Activated T-cell treated with anti-CD3 and anti-CD28 coated beads for 1 hour (primary cell): ENCODE measurements at regions not wholly inside any gene's neighbourhood (a gene's known extent, or its start where the extent isn't known, plus 50 kb on each side); places are given as distances from the start of the nearest gene placed in this dataset.

Experiments used
- DNase-seq: peaks from one replicate; pipeline ENCODE4 v3.0.0-alpha.2; 2020; ENCODE audit warnings: low read depth

GRCh38 chr17:34527908-34528470, 51.4 kb upstream of the TMEM132E start:
- no peak for DNase-seq

GRCh38 chr17:34527136-34527907, 52.1 kb upstream of the TMEM132E start:
- DNase-seq, result no peak

- no peak for DNase-seq
These were observed 53.7 kb upstream of the TMEM132E start for GRCh38 chr17:34525651-34526050.

GRCh38 chr17:34521955-34522354, 57.4 kb upstream of the TMEM132E start:
- no peak for DNase-seq

GRCh38 chr17:34519282-34519681, 60.1 kb upstream of the TMEM132E start:
- DNase-seq, result no peak

GRCh38 chr17:34517406-34517805, 62.0 kb upstream of the TMEM132E start:
- no peak for DNase-seq

GRCh38 chr17:34511931-34512330, 67.5 kb upstream of the TMEM132E start:
- no peak for DNase-seq

DNA sequence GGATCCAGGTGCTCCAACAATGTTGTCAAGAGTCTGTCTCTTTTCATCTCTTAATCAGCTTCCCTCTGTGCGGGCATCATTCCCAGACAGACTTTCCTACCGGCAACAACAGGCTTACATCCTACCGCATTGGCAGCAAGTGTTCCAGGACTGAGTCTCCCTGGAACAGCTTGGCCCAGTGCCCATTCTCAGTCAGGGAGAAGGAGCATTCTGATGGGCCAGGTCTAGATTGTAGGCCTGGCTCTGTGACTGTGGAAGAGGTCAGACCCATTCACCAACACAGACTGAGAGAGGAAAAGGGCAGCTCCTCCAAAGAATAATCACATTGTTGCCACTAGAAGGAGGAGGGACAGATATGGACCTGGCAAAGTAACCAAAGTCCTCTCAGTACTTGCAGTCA, 68.1 kb upstream of the TMEM132E start:
- DNase-seq, result no peak

DNA sequence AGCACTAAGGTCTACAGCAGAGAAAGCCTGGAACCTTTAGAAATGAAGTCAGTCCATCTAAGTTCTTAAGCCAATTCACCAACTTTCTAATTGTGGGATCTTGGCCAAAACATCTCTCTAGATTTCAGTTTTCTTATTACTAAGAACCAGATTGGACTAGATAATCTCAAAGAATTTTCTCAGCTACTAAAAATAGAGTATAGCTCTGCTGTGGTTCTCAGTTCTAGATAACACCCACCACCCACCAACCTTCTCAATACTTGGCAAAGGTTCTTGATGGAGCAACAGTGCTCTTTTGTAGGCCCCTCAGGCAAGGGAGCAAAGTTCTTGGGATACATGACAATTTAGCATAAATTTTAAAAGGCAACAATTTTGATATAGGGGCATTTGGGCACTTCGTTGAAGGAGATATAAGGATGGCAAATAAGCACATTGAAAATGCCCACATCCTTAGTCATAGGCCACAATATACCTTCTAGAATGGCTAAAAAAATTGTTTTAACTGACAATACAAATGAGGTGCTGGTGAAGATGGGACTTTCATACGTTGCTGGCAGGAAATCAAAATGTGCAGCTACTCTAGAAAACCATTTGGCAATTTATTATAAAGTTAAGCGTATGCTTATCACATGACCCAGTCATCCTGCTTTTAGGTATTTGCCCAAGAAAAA, 74.4 kb upstream of the TMEM132E start:
- no peak for DNase-seq

GRCh38 chr17:34503528-34504195, 75.7 kb upstream of the TMEM132E start:
- DNase-seq, result no peak

DNA sequence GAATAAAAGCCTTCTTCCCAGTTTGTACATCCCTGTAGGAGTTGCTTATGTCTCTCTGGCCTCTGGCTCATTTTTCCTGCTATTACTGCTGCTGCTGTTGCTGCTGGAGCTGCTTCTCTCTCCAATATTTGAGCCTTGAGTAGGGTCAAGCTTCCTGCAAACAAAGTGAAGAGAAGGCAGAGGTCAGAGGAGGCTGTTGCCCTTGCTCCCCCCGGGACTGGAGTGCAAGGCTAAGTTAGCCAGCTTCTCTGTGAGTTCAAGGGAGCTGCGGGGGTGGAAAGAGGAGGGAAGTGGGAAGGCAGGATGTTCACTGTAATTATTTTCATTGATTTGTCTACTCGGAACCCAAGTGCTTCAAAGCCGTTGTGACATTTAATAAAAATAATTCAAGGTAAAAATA, 77.0 kb upstream of the TMEM132E start:
- no peak for DNase-seq

GRCh38 chr17:34499576-34499975, 79.8 kb upstream of the TMEM132E start:
- DNase-seq, result no peak

DNA sequence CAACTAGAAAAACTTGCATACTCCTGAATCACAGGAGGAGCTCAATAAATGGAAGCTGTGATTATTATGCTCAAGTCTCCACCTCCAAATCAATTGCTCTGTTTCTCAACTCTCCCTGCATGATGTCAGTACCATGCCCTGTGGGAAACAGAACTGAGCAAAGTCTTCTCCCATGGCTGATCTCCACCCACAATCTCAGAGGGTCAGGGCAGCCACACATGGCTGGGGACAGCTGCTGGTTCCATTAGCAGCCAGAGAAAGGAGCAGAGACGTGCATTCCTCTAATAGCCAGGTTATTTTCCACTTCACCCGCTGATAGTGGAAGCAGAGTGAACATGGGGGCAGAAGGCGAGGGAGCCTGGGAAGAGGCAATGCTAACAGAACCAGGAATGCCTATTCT, 85.5 kb upstream of the TMEM132E start:
- DNase-seq, result no peak

GRCh38 chr17:34487626-34488025, 91.8 kb upstream of the TMEM132E start:
- DNase-seq, result no peak

GRCh38 chr17:34486761-34487160, 92.6 kb upstream of the TMEM132E start:
- no peak for DNase-seq

DNA sequence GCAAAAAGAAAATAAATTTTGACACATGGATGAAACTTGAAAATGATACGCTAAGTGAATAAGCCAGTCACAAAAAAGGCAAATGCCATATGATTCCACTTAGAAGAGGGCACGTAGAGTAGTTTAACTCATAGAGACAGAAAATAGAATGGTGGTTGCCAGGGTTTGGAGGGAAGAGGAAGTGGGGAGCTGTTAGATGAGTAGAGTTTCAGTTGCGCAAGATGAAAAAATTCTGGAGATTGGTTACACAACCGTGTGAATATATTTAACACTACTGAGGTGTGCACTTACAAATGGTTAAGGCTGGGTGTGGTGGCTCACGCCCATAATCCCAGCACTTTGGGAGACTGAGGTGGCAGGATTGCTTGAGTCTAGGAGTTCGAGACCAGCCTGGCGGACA, 93.4 kb upstream of the TMEM132E start:
- DNase-seq, result no peak

DNA sequence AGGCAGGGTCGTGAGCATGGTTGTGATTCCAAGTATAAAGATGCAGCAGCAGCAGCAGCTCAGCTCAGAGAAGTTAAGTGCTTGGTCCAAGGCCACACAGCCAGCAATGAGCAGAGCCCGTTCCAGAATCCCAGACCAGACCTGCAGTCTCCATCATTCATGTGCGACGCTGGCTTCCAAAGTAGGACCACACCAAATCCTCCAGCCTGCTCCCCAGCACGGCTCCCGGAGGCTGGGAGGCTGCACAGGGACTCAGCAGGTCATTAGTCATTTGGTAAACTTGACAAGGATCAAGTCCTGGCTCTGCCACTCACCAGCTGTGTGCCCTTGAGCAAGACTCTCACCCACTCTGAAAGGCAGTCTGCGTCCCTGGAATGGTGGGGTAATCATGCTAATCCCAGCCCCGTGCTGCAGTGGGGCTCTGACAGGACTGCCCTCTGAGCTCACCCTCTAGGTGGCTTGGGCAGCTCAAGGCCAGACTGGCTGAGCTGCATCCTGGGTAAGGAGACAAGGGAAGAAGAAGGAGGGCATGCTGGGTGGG, 95.1 kb upstream of the TMEM132E start:
- DNase-seq, result no peak

- DNase-seq, result no peak
These were observed 96.7 kb upstream of the TMEM132E start for GRCh38 chr17:34482730-34483129.

GRCh38 chr17:34481779-34482178, 97.6 kb upstream of the TMEM132E start:
- no peak for DNase-seq

- no peak for DNase-seq
These were observed 100.0 kb upstream of the TMEM132E start for GRCh38 chr17:34479371-34479770.

- no peak for DNase-seq
These were observed 101.1 kb upstream of the TMEM132E start for GRCh38 chr17:34478244-34478643.

GRCh38 chr17:34475296-34475695, 104.1 kb upstream of the TMEM132E start:
- no peak for DNase-seq

- DNase-seq, result no peak
These were observed 104.7 kb upstream of the TMEM132E start for GRCh38 chr17:34474706-34475105.
